Stomach (tissue), 8 donors: ENCODE measurements at regions not wholly inside any gene's neighbourhood (a gene's known extent, or its start where the extent isn't known, plus 50 kb on each side); places are given as distances from the start of the nearest gene placed in this dataset.

Experiments
- DNase-seq, 2 donors: peaks; one replicate each; pipeline versions ENCODE4 v3.0.0 to v3.0.0-alpha.2; 2013 to 2019
- H3K27ac ChIP-seq, 5 donors: fragments of 200-600 bp in 4 of 5; sonication (generic) in 4 of 5; one replicate each; pipeline ENCODE4 v1.5.1; 2013 to 2019; ENCODE audit warnings: mild to moderate bottlenecking in 1 of 5, moderate library complexity in 1 of 5
- H3K27me3 ChIP-seq, 3 donors: fragments of 200-600 bp; sonication (generic); one replicate each; pipeline ENCODE4 v1.5.1; 2017 to 2019; ENCODE audit warnings: mixed run types in 1 of 3
- H3K36me3 ChIP-seq, 4 donors: fragments of 200-600 bp; sonication (generic); 1 replicate in 3 of 4; 2 replicates in 1 of 4; pipeline ENCODE4 v1.5.1; 2016 to 2019
- H3K4me1 ChIP-seq, 4 donors: fragments of 200-600 bp; sonication (generic); one replicate each; pipeline ENCODE4 v1.5.1; 2016 to 2019
- H3K4me3 ChIP-seq, 4 donors: fragments of 200-600 bp; sonication (generic) in 3 of 4; one replicate each; pipeline ENCODE4 v1.5.1; 2016 to 2019; ENCODE audit warnings: mild to moderate bottlenecking in 1 of 4
- H3K9me3 ChIP-seq, 4 donors: fragments of 200-600 bp; sonication (generic); one replicate each; pipeline ENCODE4 v1.5.1; 2016 to 2019
- CTCF ChIP-seq, 7 experiments: fragments of 450-650 bp in 4 of 7; fragments of 200-600 bp in 3 of 7; sonication (generic) in 3 of 7; IDR thresholded peaks; one replicate each; pipeline ENCODE4 v1.5.1; 2016 to 2019; ENCODE audit warnings: antibody characterized with exemption in 7 of 7, control low read depth in 2 of 7, mild to moderate bottlenecking in 1 of 7
- EP300 ChIP-seq: sonication (generic); formaldehyde crosslinking; IDR thresholded peaks from one replicate; pipeline ENCODE4 v1.6.1; 2017; ENCODE audit warnings: antibody characterized with exemption
- POLR2A ChIP-seq, 4 donors: fragments of 450-650 bp; IDR thresholded peaks; one replicate each; pipeline ENCODE4 v1.6.1; 2016; ENCODE audit warnings: antibody characterized with exemption in 4 of 4, control low read depth in 2 of 4, mild to moderate bottlenecking in 1 of 4, moderate library complexity in 1 of 4
- POLR2AphosphoS5 ChIP-seq, 3 donors: sonication (generic); formaldehyde crosslinking; IDR thresholded peaks; one replicate each; pipeline ENCODE4 v1.6.1; 2016; ENCODE audit warnings: antibody characterized with exemption in 3 of 3
- WGBS, 5 donors: extraction: QIAGEN DNeasy Blood & Tissue Kit in 3 of 5; methylation state at CpG; one replicate each; pipeline versions ENCODE4 v1.1.5 to v1.1.7; 2013 to 2018; 5-methylcytosine and 5-hydroxymethylcytosine counted together
- intact Hi-C: fragments of 100-400 bp; cut with DNase I; formaldehyde crosslinking; loops from one replicate; pipeline ENCODE4 v1.15.1; 2023; ENCODE audit warnings: low total_unique reads
- donor health status: healthy with polysubstance abuse.
- donor health status: Bipolar disorder and iron deficiency.
- donor health status: healthy.

- no peak for TF ChIP-seq EP300
- no peak for TF ChIP-seq POLR2A (IDR thresholded peaks at IDR 0.05)
- no peak for TF ChIP-seq POLR2AphosphoS5 (IDR thresholded peaks at IDR 0.05)
- TF ChIP-seq CTCF (IDR thresholded peaks at IDR 0.05), result no peak
- Histone ChIP-seq H3K9me3 (peaks cover 0 to 8% (median 0%) of the 10 kb centered on the region in 4 donors), H3K4me3 (no peak overlapping the region), H3K27ac (no peak overlapping the region), H3K4me1 (no peaks in the 10 kb centered on the region), H3K27me3 (no peaks in the 10 kb centered on the region), H3K36me3 (no peaks in the 10 kb centered on the region)
- DNase-seq, result no peak
- intact Hi-C loops, result no loop called here
- WGBS, 5 donors, result 89 to 94% (median 91%) methylated on average over 4 of the region's 4 CpGs
Observed at GRCh38 chr12:97177481-97177880, 270.4 kb downstream of the NEDD1 start.

- H3K9me3 ChIP-seq, result peaks cover 0 to 9% (median 0%) of the 10 kb centered on the region in 4 donors
Observed at GRCh38 chr12:97181571-97182265, 274.7 kb downstream of the NEDD1 start.

GRCh38 chr12:97182769-97183168 lies 275.7 kb downstream of the NEDD1 start:
- H3K36me3 ChIP-seq, result no peaks in the 10 kb centered on the region
- no peaks in the 10 kb centered on the region for H3K27me3 ChIP-seq
- 22 to 38% (median 36%) methylated on average over 4 of the region's 4 CpGs for WGBS, 5 donors
- H3K9me3 ChIP-seq, result peaks cover 0 to 10% (median 5%) of the 10 kb centered on the region in 4 donors
- H3K4me1 ChIP-seq, result no peaks in the 10 kb centered on the region
- no peak for DNase-seq
- intact Hi-C loops, result no loop called here
- no peak overlapping the region for H3K27ac ChIP-seq
- no peak for TF ChIP-seq CTCF (IDR thresholded peaks at IDR 0.05)
- TF ChIP-seq POLR2A (IDR thresholded peaks at IDR 0.05), result no peak
- TF ChIP-seq EP300, result no peak
- no peak for TF ChIP-seq POLR2AphosphoS5 (IDR thresholded peaks at IDR 0.05)
- no peak overlapping the region for H3K4me3 ChIP-seq

More at GRCh38 chr12:97181571-97182265, 274.7 kb downstream of the NEDD1 start:
- H3K4me1 ChIP-seq, result no peaks in the 10 kb centered on the region
- no peak for DNase-seq
- H3K27ac ChIP-seq, result no peak overlapping the region
- H3K27me3 ChIP-seq, result no peaks in the 10 kb centered on the region
- TF ChIP-seq POLR2AphosphoS5 (IDR thresholded peaks at IDR 0.05), result no peak
- no peak for TF ChIP-seq EP300
- TF ChIP-seq CTCF (IDR thresholded peaks at IDR 0.05), result no peak
- no peak for TF ChIP-seq POLR2A (IDR thresholded peaks at IDR 0.05)
- intact Hi-C loops, result no loop called here
- 83 to 88% (median 84%) methylated on average over 10 of the region's 10 CpGs for WGBS, 5 donors
- H3K36me3 ChIP-seq, result no peaks in the 10 kb centered on the region
- no peak overlapping the region for H3K4me3 ChIP-seq

GRCh38 chr12:97184127-97184773 lies 277.2 kb downstream of the NEDD1 start:
- Histone ChIP-seq H3K4me3 (no peak overlapping the region), H3K27me3 (no peaks in the 10 kb centered on the region), H3K4me1 (no peaks in the 10 kb centered on the region), H3K9me3 (peaks cover 0 to 10% (median 3%) of the 10 kb centered on the region in 4 donors), H3K36me3 (no peaks in the 10 kb centered on the region), H3K27ac (no peak overlapping the region)
- TF ChIP-seq CTCF (IDR thresholded peaks at IDR 0.05) (no peak), POLR2A (IDR thresholded peaks at IDR 0.05) (no peak), EP300 (no peak), POLR2AphosphoS5 (IDR thresholded peaks at IDR 0.05) (no peak)
- DNase-seq, result no peak
- intact Hi-C loops, result no loop called here
- WGBS, 5 donors, result 85 to 95% (median 94%) methylated on average over 3 of the region's 3 CpGs
